ENCODE measurements at regions not wholly inside any gene's neighbourhood (a gene's known extent, or its start where the extent isn't known, plus 50 kb on each side); places are given as distances from the start of the nearest gene placed in this dataset.

DNA sequence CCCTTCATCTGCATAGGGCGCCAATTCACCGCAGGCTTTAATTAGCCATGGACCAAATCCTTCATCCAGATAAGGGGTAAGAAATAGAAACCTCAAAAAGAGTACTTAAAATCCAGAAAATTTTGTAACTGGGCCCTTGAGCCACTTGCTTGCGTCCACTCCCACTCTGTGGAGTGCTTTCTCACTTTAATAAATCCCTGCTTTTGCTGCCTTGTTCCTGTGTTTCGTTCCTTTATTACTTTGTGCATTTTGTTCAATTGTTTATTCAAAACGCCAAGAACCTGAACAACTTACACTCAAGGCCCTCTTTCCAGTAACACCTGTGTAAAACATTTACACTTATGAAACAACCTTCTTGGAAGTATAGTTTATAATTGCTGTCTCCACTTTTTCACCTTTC lies 66.5 kb downstream of the HMHB1 start:
- TF ChIP-seq, protein P1, sequence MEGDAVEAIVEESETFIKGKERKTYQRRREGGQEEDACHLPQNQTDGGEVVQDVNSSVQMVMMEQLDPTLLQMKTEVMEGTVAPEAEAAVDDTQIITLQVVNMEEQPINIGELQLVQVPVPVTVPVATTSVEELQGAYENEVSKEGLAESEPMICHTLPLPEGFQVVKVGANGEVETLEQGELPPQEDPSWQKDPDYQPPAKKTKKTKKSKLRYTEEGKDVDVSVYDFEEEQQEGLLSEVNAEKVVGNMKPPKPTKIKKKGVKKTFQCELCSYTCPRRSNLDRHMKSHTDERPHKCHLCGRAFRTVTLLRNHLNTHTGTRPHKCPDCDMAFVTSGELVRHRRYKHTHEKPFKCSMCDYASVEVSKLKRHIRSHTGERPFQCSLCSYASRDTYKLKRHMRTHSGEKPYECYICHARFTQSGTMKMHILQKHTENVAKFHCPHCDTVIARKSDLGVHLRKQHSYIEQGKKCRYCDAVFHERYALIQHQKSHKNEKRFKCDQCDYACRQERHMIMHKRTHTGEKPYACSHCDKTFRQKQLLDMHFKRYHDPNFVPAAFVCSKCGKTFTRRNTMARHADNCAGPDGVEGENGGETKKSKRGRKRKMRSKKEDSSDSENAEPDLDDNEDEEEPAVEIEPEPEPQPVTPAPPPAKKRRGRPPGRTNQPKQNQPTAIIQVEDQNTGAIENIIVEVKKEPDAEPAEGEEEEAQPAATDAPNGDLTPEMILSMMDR (IDR thresholded peaks at IDR 0.05; ENCODE audit: insufficient read depth, low read depth, low read length), result no peak
- POLR2A ChIA-PET, result no interaction called here
- no peaks in the 10 kb centered on the region for H3K27me3 ChIP-seq (ENCODE audit: control insufficient read depth, insufficient read depth, low read length)
- H3K4me3 ChIP-seq (ENCODE audit: low read depth, low read length), result no peak overlapping the region
- DNase-seq (ENCODE audit: low read depth), result no peak
- CTCF ChIA-PET, result no interaction called here
- no peaks in the 10 kb centered on the region for H3K36me3 ChIP-seq (ENCODE audit: control insufficient read depth, insufficient read depth, low read length)

DNA sequence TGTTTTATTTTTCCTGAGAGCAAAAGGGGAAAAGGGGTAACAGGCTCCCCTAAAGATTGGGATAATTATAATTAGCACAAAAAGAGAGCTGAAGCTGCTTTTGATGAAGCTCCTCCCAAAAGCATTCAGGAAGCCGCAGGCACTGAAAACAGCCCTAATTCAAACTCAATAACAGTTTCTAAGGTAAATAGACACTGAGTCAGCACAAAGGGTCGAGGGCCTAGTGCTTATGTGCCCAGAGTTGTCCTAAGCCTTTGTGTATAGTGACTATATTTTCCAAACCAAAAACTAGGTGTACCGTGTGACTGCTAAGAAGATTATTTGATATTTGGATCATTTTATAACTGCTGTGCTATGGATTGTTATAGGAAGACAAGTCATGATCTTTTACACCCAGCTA lies 67.7 kb downstream of the HMHB1 start:
- TF ChIP-seq, protein P1 (IDR thresholded peaks at IDR 0.05; ENCODE audit: insufficient read depth, low read depth, low read length), result no peak
- ChIA-PET POLR2A (no interaction called here), CTCF (interaction anchor here (1.3 kb wide), 1 partner anchor 25 kb away, joined by 4 read pairs; no protein-coding TSS in a partner anchor)
- DNase-seq (ENCODE audit: low read depth), result no peak
- Histone ChIP-seq H3K4me3 (ENCODE audit: low read depth, low read length) (no peak overlapping the region), H3K27me3 (ENCODE audit: control insufficient read depth, insufficient read depth, low read length) (no peaks in the 10 kb centered on the region), H3K36me3 (ENCODE audit: control insufficient read depth, insufficient read depth, low read length) (no peaks in the 10 kb centered on the region)

DNA sequence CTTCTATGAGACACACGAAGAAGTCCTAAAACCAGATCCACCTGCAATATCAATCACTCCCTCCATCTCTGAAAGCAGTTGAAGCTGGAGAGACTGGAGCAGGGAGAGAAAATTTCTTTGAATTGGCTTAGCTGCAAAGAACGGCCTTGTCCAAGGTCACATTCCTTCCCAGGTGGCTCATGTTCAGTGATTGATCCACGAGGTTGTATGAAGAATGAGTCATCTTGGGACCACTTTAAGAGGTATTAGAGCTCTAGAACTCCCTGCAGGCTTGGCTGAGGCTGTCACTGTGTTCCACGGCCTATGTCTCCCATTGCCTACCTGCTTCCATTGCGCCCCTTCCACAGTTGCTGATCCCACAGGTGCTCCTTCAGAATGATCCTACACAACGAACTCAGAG lies 68.2 kb downstream of the HMHB1 start:
- Histone ChIP-seq H3K36me3 (ENCODE audit: control insufficient read depth, insufficient read depth, low read length) (no peaks in the 10 kb centered on the region), H3K27me3 (ENCODE audit: control insufficient read depth, insufficient read depth, low read length) (no peaks in the 10 kb centered on the region), H3K4me3 (ENCODE audit: low read depth, low read length) (no peak overlapping the region)
- DNase-seq (ENCODE audit: low read depth), result no peak
- POLR2A ChIA-PET, result no interaction called here
- CTCF ChIA-PET, result interaction anchor here (0.6 to 1.3 kb wide), 2 partner anchors 25 to 477 kb away, joined by 3 to 4 read pairs; partner anchors contain the start of gene NR3C1
- TF ChIP-seq, protein P1 (IDR thresholded peaks at IDR 0.05; ENCODE audit: insufficient read depth, low read depth, low read length), result no peak

DNA sequence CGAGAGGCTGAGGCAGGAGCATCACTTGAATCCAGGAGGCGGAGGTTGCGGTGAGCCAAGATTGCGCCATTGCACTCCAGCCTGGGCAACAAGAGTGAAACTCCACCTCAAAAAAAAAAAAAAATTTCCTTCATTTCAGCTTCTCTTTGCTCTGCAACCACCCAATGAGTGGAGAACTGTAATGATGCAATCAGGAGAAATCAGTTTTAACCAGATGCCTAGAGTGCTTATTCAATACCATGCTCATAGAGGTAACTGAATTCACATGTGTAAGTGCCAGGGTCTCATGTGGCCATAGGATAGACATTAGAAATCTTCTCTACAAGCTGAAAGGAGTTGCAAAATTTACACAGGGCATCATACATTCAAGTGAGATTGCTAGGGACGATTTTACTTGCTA lies 70.6 kb downstream of the HMHB1 start:
- CTCF ChIA-PET, result no interaction called here
- Histone ChIP-seq H3K27me3 (ENCODE audit: control insufficient read depth, insufficient read depth, low read length) (no peaks in the 10 kb centered on the region), H3K36me3 (ENCODE audit: control insufficient read depth, insufficient read depth, low read length) (no peaks in the 10 kb centered on the region), H3K4me3 (ENCODE audit: low read depth, low read length) (no peak overlapping the region)
- TF ChIP-seq, protein P1 (IDR thresholded peaks at IDR 0.05; ENCODE audit: insufficient read depth, low read depth, low read length), result no peak
- DNase-seq (ENCODE audit: low read depth), result no peak
- POLR2A ChIA-PET, result no interaction called here

DNA sequence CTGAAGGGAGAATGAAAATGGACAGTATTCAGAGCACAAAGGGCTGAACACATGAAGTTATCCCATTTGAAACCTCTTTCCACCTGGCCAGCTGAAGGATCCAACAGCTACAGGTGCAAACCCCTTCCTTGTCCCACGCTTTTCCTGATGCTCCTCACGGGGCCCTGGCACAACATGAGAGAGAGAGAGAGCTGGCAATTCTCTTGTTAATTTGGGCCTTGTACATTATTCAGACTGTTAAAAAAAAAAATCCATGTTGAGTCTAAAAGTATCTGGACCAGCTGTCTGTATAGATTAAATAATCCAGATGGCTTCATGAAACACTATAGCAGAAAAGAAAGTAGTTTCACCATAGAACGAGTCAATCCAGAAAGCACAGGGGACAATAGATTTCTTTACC lies 74.1 kb downstream of the HMHB1 start:
- DNase-seq (ENCODE audit: low read depth), result no peak
- ChIA-PET CTCF (interaction anchor here (0.7 to 1.0 kb wide), 2 partner anchors 10 to 476 kb away, joined by 3 to 5 read pairs; no protein-coding TSS in a partner anchor), POLR2A (interaction anchor here (0.5 to 0.6 kb wide), 2 partner anchors 36 to 126 kb away, joined by 3 to 8 read pairs; no protein-coding TSS in a partner anchor)

More for the DNA sequence above, 74.1 kb downstream of the HMHB1 start:
- Histone ChIP-seq H3K36me3 (ENCODE audit: control insufficient read depth, insufficient read depth, low read length) (no peaks in the 10 kb centered on the region), H3K27me3 (ENCODE audit: control insufficient read depth, insufficient read depth, low read length) (no peaks in the 10 kb centered on the region), H3K4me3 (ENCODE audit: low read depth, low read length) (no peak overlapping the region)
- TF ChIP-seq, protein P1 (IDR thresholded peaks at IDR 0.05; ENCODE audit: insufficient read depth, low read depth, low read length), result no peak
